ENCODE measurements at regions not wholly inside any gene's neighbourhood (a gene's known extent, or its start where the extent isn't known, plus 50 kb on each side); places are given as distances from the start of the nearest gene placed in this dataset.

DNA sequence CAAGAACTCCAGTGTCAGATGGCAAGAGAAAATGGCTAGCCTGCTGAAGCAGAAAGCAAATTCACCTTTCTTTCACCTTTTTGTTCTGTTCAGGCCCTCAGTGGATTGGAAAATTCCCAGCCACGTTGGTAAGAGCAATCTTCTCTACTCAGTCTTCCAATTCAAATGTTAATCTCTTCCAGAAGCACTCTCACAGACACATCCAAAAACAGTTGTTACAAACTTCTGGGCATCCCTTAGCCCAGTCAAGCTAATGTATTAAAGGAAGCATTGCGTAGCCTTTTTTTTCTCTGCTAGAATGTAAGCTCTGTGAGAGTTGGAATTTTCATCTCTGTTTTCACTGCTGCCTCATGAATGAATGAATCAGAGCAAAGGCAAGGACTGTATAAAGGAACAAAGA, 109.2 kb upstream of the ROBO2 start:
- TF ChIP-seq, protein P1, sequence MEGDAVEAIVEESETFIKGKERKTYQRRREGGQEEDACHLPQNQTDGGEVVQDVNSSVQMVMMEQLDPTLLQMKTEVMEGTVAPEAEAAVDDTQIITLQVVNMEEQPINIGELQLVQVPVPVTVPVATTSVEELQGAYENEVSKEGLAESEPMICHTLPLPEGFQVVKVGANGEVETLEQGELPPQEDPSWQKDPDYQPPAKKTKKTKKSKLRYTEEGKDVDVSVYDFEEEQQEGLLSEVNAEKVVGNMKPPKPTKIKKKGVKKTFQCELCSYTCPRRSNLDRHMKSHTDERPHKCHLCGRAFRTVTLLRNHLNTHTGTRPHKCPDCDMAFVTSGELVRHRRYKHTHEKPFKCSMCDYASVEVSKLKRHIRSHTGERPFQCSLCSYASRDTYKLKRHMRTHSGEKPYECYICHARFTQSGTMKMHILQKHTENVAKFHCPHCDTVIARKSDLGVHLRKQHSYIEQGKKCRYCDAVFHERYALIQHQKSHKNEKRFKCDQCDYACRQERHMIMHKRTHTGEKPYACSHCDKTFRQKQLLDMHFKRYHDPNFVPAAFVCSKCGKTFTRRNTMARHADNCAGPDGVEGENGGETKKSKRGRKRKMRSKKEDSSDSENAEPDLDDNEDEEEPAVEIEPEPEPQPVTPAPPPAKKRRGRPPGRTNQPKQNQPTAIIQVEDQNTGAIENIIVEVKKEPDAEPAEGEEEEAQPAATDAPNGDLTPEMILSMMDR (IDR thresholded peaks at IDR 0.05; ENCODE audit: borderline replicate concordance, control extremely low read depth, extremely low read depth, insufficient read depth, missing control alignments) = no peak
- no peak for DNase-seq (ENCODE audit: low spot score)
- in situ Hi-C loops (cut with MboI; ENCODE audit: low sequenced_read_pairs, unreplicated experiment) = no loop called here

DNA sequence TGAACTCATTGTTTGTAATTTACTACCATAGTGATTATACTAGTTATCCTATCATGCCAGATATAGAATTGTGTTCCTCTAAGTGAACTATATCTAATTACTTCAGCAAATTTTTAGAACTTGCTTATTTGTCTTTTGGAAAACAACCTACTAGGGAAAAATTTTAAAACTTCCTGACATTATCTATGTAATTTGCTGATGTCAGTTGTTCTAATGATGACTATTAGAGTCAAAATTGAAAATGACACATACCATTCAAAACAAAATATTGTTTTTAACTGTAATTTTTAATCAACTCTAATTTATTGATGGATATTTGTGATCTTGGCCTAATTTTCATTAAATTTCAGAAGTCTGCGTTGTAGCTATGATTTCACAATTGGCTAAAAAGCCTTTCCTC, 106.7 kb upstream of the ROBO2 start:
- TF ChIP-seq, protein P1 (IDR thresholded peaks at IDR 0.05; ENCODE audit: borderline replicate concordance, control extremely low read depth, extremely low read depth, insufficient read depth, missing control alignments) = no peak
- DNase-seq (ENCODE audit: low spot score) = no peak
- in situ Hi-C loops (cut with MboI; ENCODE audit: low sequenced_read_pairs, unreplicated experiment) = no loop called here

DNA sequence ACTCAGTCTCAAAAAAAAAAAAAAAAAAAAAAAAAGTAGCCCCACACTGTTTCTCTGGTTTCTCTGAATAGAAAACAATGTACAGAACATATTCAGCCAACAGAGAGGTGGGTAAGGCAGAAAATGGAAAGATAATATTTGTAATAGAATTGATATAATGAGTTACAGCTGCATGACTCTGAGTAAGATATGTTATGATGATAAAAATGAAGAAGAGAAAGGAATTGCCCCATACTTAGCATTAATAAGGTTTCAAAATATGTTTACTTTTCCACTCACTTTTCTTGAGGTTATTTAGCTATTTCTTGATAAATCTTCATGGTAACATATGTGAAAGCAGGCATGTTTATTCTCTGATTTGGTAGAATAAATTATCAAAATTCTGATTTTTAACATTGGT, 100.9 kb upstream of the ROBO2 start:
- in situ Hi-C loops (cut with MboI; ENCODE audit: low sequenced_read_pairs, unreplicated experiment) = no loop called here
- DNase-seq (ENCODE audit: low spot score) = no peak
- TF ChIP-seq, protein P1 (IDR thresholded peaks at IDR 0.05; ENCODE audit: borderline replicate concordance, control extremely low read depth, extremely low read depth, insufficient read depth, missing control alignments) = no peak

DNA sequence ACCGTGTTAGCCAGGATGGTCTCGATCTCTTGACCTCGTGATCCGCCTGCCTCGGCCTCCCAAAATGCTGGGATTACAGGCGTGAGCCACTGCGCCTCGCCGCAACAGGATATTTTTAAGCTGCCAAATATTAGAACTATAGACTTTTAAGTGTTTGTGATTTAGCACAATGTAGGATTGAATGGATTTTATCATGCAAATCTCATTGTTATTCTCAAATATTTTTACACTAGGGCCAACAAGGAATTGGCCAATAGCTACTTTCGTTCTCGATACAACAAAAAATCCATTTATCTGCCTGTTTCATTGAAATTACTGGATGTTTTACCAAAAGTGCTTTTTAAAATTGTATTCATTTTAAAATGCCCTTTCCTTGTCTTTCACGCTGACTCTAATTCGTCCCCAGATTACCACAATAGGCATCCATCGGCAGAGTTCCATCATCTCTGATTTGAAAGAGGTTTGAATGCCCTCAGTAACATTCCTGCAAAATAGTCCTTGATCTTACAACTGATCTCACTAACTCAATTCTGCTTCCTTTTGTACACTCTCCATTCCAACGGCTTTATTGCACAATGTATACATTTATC, 99.6 kb upstream of the ROBO2 start:
- TF ChIP-seq, protein P1 (IDR thresholded peaks at IDR 0.05; ENCODE audit: borderline replicate concordance, control extremely low read depth, extremely low read depth, insufficient read depth, missing control alignments) = no peak
- in situ Hi-C loops (cut with MboI; ENCODE audit: low sequenced_read_pairs, unreplicated experiment) = no loop called here
- no peak for DNase-seq (ENCODE audit: low spot score)

DNA sequence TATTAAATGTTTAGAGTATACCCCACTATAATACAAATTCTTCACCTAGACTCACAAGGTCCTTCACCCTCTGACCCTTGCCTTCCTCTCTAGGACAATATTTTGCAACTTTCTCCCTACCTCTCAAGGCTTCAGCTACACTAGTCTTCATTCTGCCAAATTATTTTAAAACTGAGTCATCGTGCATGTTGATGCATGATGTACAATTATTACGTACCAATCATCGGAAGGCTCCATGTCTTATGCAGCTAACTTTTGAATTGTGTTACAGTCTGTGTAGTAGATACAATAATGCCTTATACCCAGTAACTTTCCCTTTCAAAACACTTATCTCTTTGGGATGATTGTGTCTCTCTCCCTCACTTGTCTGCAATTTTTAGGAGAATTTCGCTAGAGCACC, 98.5 kb upstream of the ROBO2 start:
- TF ChIP-seq, protein P1 (IDR thresholded peaks at IDR 0.05; ENCODE audit: borderline replicate concordance, control extremely low read depth, extremely low read depth, insufficient read depth, missing control alignments) = no peak
- in situ Hi-C loops (cut with MboI; ENCODE audit: low sequenced_read_pairs, unreplicated experiment) = no loop called here
- DNase-seq (ENCODE audit: low spot score) = no peak

DNA sequence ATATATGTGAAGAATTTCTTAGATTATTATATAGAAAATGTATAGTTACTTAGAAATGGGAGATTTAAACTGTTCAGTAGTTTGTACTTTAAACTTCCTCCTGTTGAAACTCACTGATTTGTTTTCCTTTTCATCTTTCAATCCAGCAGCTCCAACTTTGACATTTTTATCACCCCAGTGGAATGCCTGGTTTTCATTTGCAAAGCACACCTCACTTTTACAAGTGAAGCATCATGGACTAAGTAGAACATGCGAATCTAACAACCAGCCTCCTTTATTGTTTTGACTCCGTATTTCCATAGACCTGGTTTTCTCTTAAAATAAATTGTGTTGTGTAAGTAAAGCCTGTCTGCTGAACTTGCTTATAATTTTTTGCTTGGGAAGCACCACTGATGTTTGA, 97.8 kb upstream of the ROBO2 start:
- TF ChIP-seq, protein P1 (IDR thresholded peaks at IDR 0.05; ENCODE audit: borderline replicate concordance, control extremely low read depth, extremely low read depth, insufficient read depth, missing control alignments) = no peak
- no peak for DNase-seq (ENCODE audit: low spot score)
- in situ Hi-C loops (cut with MboI; ENCODE audit: low sequenced_read_pairs, unreplicated experiment) = no loop called here

Measured in GM13976 (cell line).